DND-41 (cell line): ENCODE measurements at regions not wholly inside any gene's neighbourhood (a gene's known extent, or its start where the extent isn't known, plus 50 kb on each side); places are given as distances from the start of the nearest gene placed in this dataset.

Experiments used
- EZH2 ChIP-seq: IDR thresholded peaks from 3 replicates; pipeline ENCODE4 v1.6.1; 2012; ENCODE audit warnings: borderline replicate concordance, low read depth, mild to moderate bottlenecking, moderate library complexity, low read length, inconsistent platforms; ENCODE audit not compliant: severe bottlenecking
- TF ChIP-seq, protein P1 (sequence below): IDR thresholded peaks from 2 replicates; pipeline ENCODE4 v1.5.1; 2012; ENCODE audit warnings: borderline replicate concordance, low read length, moderate library complexity, mild to moderate bottlenecking; ENCODE audit not compliant: poor library complexity, severe bottlenecking; ENCODE audit errors: extremely low read depth

GRCh38 chr5:164187785-164188184, 682.4 kb downstream of the MAT2B start:
- TF ChIP-seq, protein P1, sequence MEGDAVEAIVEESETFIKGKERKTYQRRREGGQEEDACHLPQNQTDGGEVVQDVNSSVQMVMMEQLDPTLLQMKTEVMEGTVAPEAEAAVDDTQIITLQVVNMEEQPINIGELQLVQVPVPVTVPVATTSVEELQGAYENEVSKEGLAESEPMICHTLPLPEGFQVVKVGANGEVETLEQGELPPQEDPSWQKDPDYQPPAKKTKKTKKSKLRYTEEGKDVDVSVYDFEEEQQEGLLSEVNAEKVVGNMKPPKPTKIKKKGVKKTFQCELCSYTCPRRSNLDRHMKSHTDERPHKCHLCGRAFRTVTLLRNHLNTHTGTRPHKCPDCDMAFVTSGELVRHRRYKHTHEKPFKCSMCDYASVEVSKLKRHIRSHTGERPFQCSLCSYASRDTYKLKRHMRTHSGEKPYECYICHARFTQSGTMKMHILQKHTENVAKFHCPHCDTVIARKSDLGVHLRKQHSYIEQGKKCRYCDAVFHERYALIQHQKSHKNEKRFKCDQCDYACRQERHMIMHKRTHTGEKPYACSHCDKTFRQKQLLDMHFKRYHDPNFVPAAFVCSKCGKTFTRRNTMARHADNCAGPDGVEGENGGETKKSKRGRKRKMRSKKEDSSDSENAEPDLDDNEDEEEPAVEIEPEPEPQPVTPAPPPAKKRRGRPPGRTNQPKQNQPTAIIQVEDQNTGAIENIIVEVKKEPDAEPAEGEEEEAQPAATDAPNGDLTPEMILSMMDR, result no peak
- TF ChIP-seq EZH2, result no peak
